G401 (cell line): ENCODE measurements at regions not wholly inside any gene's neighbourhood (a gene's known extent, or its start where the extent isn't known, plus 50 kb on each side); places are given as distances from the start of the nearest gene placed in this dataset.
"Not testable (repeated sequence)": the region's sequence is repeated elsewhere in the genome, so short reads cannot be mapped to it uniquely, and the experiment has no call there.

Experiments
- DNase-seq: peaks from one replicate; pipeline ENCODE4 v3.0.0-alpha.2; 2015; ENCODE audit warnings: low spot score
- in situ Hi-C: cut with HindIII; loops from 2 replicates; pipeline ENCODE4 v1.10.0; 2016; ENCODE audit warnings: low sequenced_read_pairs, mixed read lengths

DNA sequence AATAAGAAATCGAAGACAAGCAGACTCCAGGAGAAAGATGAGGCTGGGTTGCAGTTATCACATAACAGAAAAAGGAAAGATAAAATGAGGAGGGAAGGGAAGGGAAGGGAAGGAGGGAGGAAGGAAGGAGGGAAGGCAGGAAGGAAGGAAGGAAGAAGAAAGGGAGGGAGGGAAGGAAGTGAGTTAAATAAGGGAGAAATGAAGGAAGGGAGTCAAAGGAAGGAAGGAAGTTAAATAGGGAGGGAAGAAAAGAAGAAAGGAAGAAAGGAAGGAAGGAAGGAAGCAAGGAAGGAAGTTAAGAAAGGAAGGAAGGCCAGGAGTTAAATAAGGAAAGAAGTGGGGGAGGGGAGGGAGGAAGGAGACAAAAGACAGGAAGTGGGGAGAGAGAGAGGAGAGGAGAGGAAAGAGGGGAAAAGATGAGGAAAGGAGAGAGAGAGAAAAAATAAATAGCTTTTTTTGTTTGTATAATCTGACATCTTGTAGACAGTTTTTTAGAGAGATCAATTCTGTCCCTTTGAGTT is 679.6 kb downstream of the HS3ST4 start:
- in situ Hi-C loops: no loop called here
- no peak for DNase-seq

DNA sequence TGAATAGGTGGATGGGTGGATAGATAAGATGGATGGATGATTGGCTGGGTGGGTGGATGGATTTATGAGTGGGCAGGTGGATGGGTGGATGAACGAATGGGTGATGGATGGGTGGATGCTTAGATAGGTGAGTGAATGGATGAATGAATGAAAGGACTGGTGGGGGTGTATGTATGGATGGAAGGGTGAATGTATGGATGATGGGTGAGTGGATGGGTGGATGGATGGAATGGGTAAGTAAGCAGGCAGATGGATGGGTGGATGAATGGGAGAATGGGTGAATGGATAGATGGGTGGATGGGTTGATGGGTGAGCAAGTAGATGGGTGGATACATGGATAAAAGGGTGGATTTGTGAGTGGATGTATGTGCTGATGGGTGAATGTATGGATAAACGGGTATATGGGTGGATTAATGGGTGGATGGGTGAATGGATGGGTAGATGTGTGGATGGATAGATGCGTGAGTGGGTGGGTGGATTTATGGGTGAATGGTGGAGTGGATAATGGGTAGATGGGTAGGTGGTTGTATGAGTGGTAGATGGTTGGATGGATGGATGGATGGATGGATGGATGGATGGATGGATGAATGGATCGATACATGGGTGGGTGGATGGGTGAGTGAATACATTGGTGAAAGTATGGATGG is 682.6 kb downstream of the HS3ST4 start:
- no peak for DNase-seq
- in situ Hi-C loops: no loop called here

GRCh38 chr16:26382586-26382985 is 684.1 kb upstream of the C16orf82 start:
- DNase-seq: peak; percentile 79
- in situ Hi-C loops: no loop called here

GRCh38 chr16:26386096-26386495 is 680.6 kb upstream of the C16orf82 start:
- in situ Hi-C loops: no loop called here
- no peak for DNase-seq

GRCh38 chr16:26391833-26392232 is 674.9 kb upstream of the C16orf82 start:
- in situ Hi-C loops: no loop called here
- DNase-seq: no peak

DNA sequence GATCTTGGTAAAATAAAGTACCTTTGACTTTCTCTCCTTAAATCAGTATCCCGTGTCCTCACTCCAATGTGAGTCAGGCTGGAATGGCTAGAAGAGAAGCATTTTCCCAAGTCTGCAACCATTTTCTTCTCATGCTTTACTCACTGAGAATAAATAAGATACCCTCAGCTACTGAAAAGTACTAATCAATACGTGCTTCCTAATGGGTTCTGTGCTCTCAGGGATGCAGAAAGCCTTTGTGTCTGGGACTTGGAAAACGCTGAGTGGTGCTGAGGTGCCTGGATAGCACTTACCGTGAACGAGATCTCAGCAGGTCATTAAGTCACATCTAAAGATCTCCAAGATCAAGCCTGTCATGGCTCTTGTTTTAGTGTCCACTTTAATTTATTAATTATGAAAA is 672.3 kb upstream of the C16orf82 start:
- DNase-seq: no peak
- in situ Hi-C loops: no loop called here

- DNase-seq: no peak
- in situ Hi-C loops: no loop called here
These were observed 671.0 kb upstream of the C16orf82 start for GRCh38 chr16:26395700-26396099.

- in situ Hi-C loops: no loop called here
- no peak for DNase-seq
These were observed 670.1 kb upstream of the C16orf82 start for GRCh38 chr16:26396511-26397235.

GRCh38 chr16:26413780-26414179 is 652.9 kb upstream of the C16orf82 start:
- in situ Hi-C loops: no loop called here
- no peak for DNase-seq

DNA sequence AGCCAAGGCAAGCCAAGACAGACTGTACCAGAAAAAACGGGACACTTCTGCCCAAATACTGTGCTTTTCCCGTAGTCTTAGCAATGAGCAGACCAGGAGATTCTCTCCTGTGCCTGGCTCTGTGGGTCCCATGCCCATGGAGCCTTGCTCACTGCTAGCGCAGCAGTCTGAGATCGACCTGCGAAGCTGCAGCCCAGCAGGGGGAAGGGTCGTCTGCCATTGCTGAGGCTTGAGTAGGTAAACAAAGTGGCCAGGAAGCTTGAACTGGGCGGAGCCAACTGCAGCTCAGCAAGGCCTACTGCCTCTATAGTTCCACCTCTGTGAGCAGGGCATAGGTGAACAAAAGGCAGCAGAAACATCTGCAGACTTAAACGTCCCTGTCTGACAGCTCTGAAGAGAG is 647.3 kb upstream of the C16orf82 start:
- in situ Hi-C loops: not testable (repeated sequence)

DNA sequence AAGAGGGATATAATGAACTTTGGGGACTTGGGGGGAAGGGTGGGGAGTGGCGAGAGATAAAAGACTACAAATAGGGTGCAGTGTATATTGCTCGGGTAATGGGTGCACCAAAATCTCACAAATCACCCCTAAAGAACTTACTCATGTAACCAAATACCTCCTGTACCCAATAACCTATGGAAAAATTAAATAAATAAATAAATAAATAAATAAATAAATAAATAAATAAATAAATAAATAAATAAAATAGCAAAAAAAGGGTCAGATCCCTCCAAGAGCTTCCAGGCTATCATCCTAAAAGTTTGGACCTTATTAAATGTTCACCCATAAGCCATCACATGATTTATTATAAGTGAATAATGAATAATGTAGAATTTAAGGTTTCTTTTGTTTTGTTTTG is 636.1 kb upstream of the C16orf82 start:
- no peak for DNase-seq
- in situ Hi-C loops: no loop called here

More for the DNA sequence above, 647.3 kb upstream of the C16orf82 start:
- not testable (repeated sequence) for DNase-seq

DNA sequence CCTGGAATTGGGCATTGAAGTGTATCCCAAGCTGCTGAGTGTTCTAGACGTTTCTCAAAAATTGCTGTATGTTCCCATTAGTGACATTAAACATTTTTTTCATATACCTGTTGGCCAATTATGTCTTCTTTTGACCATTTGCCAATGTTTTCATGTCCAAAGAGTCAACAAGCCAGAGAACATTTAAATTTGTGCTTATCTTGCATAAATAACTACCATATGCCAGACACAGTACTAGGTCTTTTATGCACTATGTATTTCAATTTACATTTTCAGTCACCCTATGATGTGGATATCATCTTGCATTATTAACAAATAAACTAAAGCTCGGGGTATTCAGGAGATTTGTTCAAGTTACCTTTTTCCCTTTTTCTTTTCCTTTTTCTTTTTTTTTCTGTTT is 632.9 kb upstream of the C16orf82 start:
- DNase-seq: no peak
- in situ Hi-C loops: no loop called here

GRCh38 chr16:26441178-26441577 is 625.5 kb upstream of the C16orf82 start:
- DNase-seq: no peak
- in situ Hi-C loops: no loop called here

- in situ Hi-C loops: no loop called here
- no peak for DNase-seq
These were observed 624.4 kb upstream of the C16orf82 start for GRCh38 chr16:26442321-26442720.

DNA sequence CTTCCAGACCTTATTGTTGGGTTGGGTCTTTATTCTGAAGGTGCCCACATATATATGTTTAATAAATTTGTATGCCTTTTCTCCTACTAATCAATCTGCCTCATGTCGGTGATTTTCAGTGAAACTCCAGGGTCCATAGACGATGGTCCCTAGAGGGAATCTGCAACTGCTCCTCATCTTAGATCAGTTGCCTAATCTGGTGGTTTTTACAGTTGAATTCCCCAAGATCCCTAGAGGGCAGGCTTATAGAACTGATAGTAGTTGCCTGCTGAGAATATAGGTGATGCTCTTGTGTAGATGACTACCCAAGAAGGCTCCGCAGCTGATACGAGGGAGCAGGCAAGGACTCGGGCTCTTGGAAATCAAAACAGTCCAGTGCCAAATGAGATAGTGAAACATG is 619.2 kb upstream of the C16orf82 start:
- in situ Hi-C loops: no loop called here
- DNase-seq: no peak

- in situ Hi-C loops: no loop called here
- no peak for DNase-seq
These were observed 613.5 kb upstream of the C16orf82 start for GRCh38 chr16:26453215-26453614.

- in situ Hi-C loops: no loop called here
- DNase-seq: no peak
These were observed 612.6 kb upstream of the C16orf82 start for GRCh38 chr16:26454102-26454501.

DNA sequence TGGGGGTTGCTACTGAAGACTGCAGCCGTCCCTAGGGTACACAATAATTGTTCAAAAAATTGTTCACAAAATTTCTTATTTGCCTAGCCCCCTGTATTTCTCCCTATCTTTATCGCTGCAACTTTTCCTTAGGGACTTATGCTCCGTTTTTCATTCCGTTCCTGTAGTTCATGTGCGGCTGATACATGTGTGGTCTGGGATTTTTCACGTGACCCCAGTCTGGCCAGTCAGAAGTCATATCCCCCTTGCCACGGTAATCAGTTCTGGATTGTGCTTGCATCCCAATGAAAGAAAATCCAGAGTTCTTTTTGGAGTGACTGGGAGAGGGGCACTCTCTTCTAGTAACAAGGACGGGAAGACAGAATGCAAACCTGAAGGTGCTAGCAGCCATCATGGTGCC is 610.7 kb upstream of the C16orf82 start:
- in situ Hi-C loops: no loop called here
- DNase-seq: no peak

DNA sequence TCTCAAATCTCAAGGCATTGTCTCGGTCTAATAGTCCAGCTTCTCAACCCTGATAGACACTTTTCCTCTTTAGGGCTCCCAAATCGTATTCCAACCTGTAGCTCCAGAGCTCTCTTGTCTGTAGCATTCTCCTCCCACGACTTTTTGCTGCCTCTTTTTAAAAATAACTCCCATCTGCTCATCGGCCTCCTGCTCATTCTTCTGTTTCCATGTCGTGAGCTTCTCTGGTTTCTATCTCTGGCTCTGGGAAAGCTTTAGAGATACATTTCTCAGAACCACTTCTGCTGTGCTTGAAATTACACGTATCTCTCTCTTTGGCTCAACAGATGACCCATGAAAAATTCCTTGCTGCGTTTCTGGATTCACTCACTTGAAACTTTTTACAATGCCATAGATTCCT is 609.6 kb upstream of the C16orf82 start:
- in situ Hi-C loops: no loop called here
- no peak for DNase-seq

GRCh38 chr16:26457882-26458281 is 608.8 kb upstream of the C16orf82 start:
- no peak for DNase-seq
- in situ Hi-C loops: no loop called here
